LNCaP clone FGC (cell line): ENCODE measurements at regions not wholly inside any gene's neighbourhood (a gene's known extent, or its start where the extent isn't known, plus 50 kb on each side); places are given as distances from the start of the nearest gene placed in this dataset.

Experiments used
- DNase-seq: peaks from one replicate; pipeline ENCODE4 v3.0.0-alpha.2; 2011; ENCODE audit warnings: low read depth
- H3K4me3 ChIP-seq: 2 replicates; pipeline ENCODE4 v1.5.1; 2011; ENCODE audit warnings: mild to moderate bottlenecking, low read depth, low read length, control low read depth
- CTCF ChIP-seq: IDR thresholded peaks from 2 replicates; pipeline ENCODE4 v1.5.1; 2012; ENCODE audit warnings: mild to moderate bottlenecking; ENCODE audit not compliant: control insufficient read depth, insufficient read depth; ENCODE audit errors: extremely low read depth

- no peak for DNase-seq
- H3K4me3 ChIP-seq, result no peak overlapping the region
- no peak for TF ChIP-seq CTCF
These were observed 280.6 kb downstream of the FOXO1 start for GRCh38 chr13:40385858-40386180.

- TF ChIP-seq CTCF, result no peak
- no peak for DNase-seq
- H3K4me3 ChIP-seq, result no peak overlapping the region
These were observed 279.9 kb downstream of the FOXO1 start for GRCh38 chr13:40386586-40386985.

- no peak overlapping the region for H3K4me3 ChIP-seq
- no peak for DNase-seq
- no peak for TF ChIP-seq CTCF
These were observed 278.7 kb downstream of the FOXO1 start for GRCh38 chr13:40387775-40388174.

GRCh38 chr13:40388617-40389016, 277.8 kb downstream of the FOXO1 start:
- H3K4me3 ChIP-seq, result no peak overlapping the region
- TF ChIP-seq CTCF, result no peak
- no peak for DNase-seq

GRCh38 chr13:40389081-40389641, 277.3 kb downstream of the FOXO1 start:
- DNase-seq, result no peak
- TF ChIP-seq CTCF, result no peak
- H3K4me3 ChIP-seq, result no peak overlapping the region

- TF ChIP-seq CTCF, result no peak
- H3K4me3 ChIP-seq, result no peak overlapping the region
- no peak for DNase-seq
These were observed 276.0 kb downstream of the FOXO1 start for GRCh38 chr13:40390401-40390916.

GRCh38 chr13:40391788-40392187, 274.7 kb downstream of the FOXO1 start:
- no peak for TF ChIP-seq CTCF
- DNase-seq, result no peak
- H3K4me3 ChIP-seq, result no peak overlapping the region
